Fibroblast of gingiva (primary cell): ENCODE measurements at regions not wholly inside any gene's neighbourhood (a gene's known extent, or its start where the extent isn't known, plus 50 kb on each side); places are given as distances from the start of the nearest gene placed in this dataset.
"Not testable (repeated sequence)": the region's sequence is repeated elsewhere in the genome, so short reads cannot be mapped to it uniquely, and the experiment has no call there.

ENCODE experiments used
- DNase-seq: peaks from one replicate; pipeline ENCODE4 v3.0.0-alpha.2; 2011; ENCODE audit warnings: low read depth

GRCh38 chr3:107220538-107220937 is 156.7 kb upstream of the CCDC54 start:
- peak; percentile 33 for DNase-seq

GRCh38 chr3:107221856-107222255 is 155.4 kb upstream of the CCDC54 start:
- no peak for DNase-seq

- DNase-seq, result peak; percentile 93
These were observed 154.3 kb upstream of the CCDC54 start for GRCh38 chr3:107222907-107223306.

- no peak for DNase-seq
These were observed 153.1 kb upstream of the CCDC54 start for GRCh38 chr3:107224026-107224596.

GRCh38 chr3:107227091-107227490 is 150.1 kb upstream of the CCDC54 start:
- peak; percentile 19 for DNase-seq

GRCh38 chr3:107233877-107234276 is 143.4 kb upstream of the CCDC54 start:
- not testable (repeated sequence) for DNase-seq

GRCh38 chr3:107235193-107235927 is 141.9 kb upstream of the CCDC54 start:
- no peak for DNase-seq

GRCh38 chr3:107235928-107236315 is 141.3 kb upstream of the CCDC54 start:
- DNase-seq, result peak; percentile 82

- DNase-seq, result no peak
These were observed 140.4 kb upstream of the CCDC54 start for GRCh38 chr3:107236655-107237337.

- no peak for DNase-seq
These were observed 138.5 kb upstream of the CCDC54 start for GRCh38 chr3:107238787-107239186.

GRCh38 chr3:107239703-107240102 is 137.5 kb upstream of the CCDC54 start:
- no peak for DNase-seq

GRCh38 chr3:107240183-107241091 is 136.8 kb upstream of the CCDC54 start:
- peak; percentile 80 for DNase-seq

- DNase-seq, result peak; percentile 16
These were observed 136.0 kb upstream of the CCDC54 start for GRCh38 chr3:107241217-107241616.

GRCh38 chr3:107242579-107242978 is 134.7 kb upstream of the CCDC54 start:
- no peak for DNase-seq

- no peak for DNase-seq
These were observed 130.1 kb upstream of the CCDC54 start for GRCh38 chr3:107247116-107247515.

- DNase-seq, result no peak
These were observed 128.1 kb upstream of the CCDC54 start for GRCh38 chr3:107249132-107249531.

- DNase-seq, result no peak
These were observed 127.0 kb upstream of the CCDC54 start for GRCh38 chr3:107250221-107250620.

GRCh38 chr3:107251819-107252218 is 125.4 kb upstream of the CCDC54 start:
- DNase-seq, result no peak

GRCh38 chr3:107256963-107257362 is 120.3 kb upstream of the CCDC54 start:
- no peak for DNase-seq

- DNase-seq, result no peak
These were observed 118.9 kb upstream of the CCDC54 start for GRCh38 chr3:107258300-107258699.

- peak; percentile 26 for DNase-seq
These were observed 117.0 kb upstream of the CCDC54 start for GRCh38 chr3:107260207-107260606.
